GM13976 (cell line): ENCODE measurements at regions not wholly inside any gene's neighbourhood (a gene's known extent, or its start where the extent isn't known, plus 50 kb on each side); places are given as distances from the start of the nearest gene placed in this dataset.

ENCODE experiments used
- DNase-seq: peaks from one replicate; pipeline ENCODE4 v3.0.0; 2012; ENCODE audit warnings: low spot score
- CTCF ChIP-seq: IDR thresholded peaks from 2 replicates; pipeline ENCODE4 v1.5.1; 2012; ENCODE audit warnings: borderline replicate concordance, mild to moderate bottlenecking; ENCODE audit not compliant: insufficient read depth; ENCODE audit errors: extremely low read depth, missing control alignments, control extremely low read depth
- in situ Hi-C: fragments of 300-500 bp; cut with MboI; formaldehyde crosslinking; loops from one replicate; pipeline ENCODE4 v1.12.0; 2022; ENCODE audit warnings: low sequenced_read_pairs, mixed read lengths, inconsistent platforms; ENCODE audit not compliant: unreplicated experiment

- DNase-seq: no peak
- no peak for TF ChIP-seq CTCF
- in situ Hi-C loops: loop anchor here (25.0 kb wide), 1 partner anchor 1031 kb away; no protein-coding TSS in a partner anchor
These were observed 64.0 kb downstream of the BMP2 start for GRCh38 chr20:6831461-6831860.

GRCh38 chr20:6832811-6833210, 65.3 kb downstream of the BMP2 start:
- TF ChIP-seq CTCF: no peak
- in situ Hi-C loops: loop anchor here (25.0 kb wide), 1 partner anchor 1029 kb away; no protein-coding TSS in a partner anchor
- no peak for DNase-seq

GRCh38 chr20:6835609-6836008, 68.1 kb downstream of the BMP2 start:
- in situ Hi-C loops: loop anchor here (25.0 kb wide), 1 partner anchor 1027 kb away; no protein-coding TSS in a partner anchor
- no peak for DNase-seq
- no peak for TF ChIP-seq CTCF

GRCh38 chr20:6836821-6837374, 69.4 kb downstream of the BMP2 start:
- TF ChIP-seq CTCF: no peak
- in situ Hi-C loops: loop anchor here (25.0 kb wide), 1 partner anchor 1025 kb away; no protein-coding TSS in a partner anchor
- DNase-seq: no peak

- in situ Hi-C loops: loop anchor here (25.0 kb wide), 1 partner anchor 1025 kb away; no protein-coding TSS in a partner anchor
- DNase-seq: no peak
- TF ChIP-seq CTCF: no peak
These were observed 70.2 kb downstream of the BMP2 start for GRCh38 chr20:6837730-6838129.

GRCh38 chr20:6838181-6838826, 70.8 kb downstream of the BMP2 start:
- DNase-seq: no peak
- no peak for TF ChIP-seq CTCF
- in situ Hi-C loops: loop anchor here (25.0 kb wide), 1 partner anchor 1024 kb away; no protein-coding TSS in a partner anchor
